ENCODE measurements at regions not wholly inside any gene's neighbourhood (a gene's known extent, or its start where the extent isn't known, plus 50 kb on each side); places are given as distances from the start of the nearest gene placed in this dataset.

DNA sequence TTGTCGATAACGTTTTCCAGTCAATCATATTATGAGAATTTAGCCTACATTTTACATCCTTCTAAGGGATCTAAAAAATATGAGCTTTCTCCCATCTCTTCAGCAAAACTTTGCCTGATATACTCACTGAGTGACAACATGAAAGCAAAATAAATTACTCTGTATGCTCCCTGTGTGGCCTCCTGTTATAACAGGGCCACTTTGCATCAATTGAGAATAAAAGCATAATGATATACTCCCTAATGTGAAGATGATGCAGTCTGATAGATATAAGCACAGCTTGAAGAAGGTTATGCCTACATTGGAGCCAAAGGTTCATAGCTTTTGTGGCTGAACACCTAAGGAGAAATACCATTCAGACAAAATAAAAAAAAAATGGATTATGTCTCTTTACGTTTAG lies 561.3 kb upstream of the ZNF717 start:
- TF ChIP-seq, protein P1, sequence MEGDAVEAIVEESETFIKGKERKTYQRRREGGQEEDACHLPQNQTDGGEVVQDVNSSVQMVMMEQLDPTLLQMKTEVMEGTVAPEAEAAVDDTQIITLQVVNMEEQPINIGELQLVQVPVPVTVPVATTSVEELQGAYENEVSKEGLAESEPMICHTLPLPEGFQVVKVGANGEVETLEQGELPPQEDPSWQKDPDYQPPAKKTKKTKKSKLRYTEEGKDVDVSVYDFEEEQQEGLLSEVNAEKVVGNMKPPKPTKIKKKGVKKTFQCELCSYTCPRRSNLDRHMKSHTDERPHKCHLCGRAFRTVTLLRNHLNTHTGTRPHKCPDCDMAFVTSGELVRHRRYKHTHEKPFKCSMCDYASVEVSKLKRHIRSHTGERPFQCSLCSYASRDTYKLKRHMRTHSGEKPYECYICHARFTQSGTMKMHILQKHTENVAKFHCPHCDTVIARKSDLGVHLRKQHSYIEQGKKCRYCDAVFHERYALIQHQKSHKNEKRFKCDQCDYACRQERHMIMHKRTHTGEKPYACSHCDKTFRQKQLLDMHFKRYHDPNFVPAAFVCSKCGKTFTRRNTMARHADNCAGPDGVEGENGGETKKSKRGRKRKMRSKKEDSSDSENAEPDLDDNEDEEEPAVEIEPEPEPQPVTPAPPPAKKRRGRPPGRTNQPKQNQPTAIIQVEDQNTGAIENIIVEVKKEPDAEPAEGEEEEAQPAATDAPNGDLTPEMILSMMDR (conservative IDR thresholded peaks at IDR 0.05; ENCODE audit: low read depth, low read length): no peak
- TF ChIP-seq EZH2 (IDR thresholded peaks at IDR 0.05; ENCODE audit: low read length, unreplicated experiment) (no peak), EZH2phosphoT487 (IDR thresholded peaks at IDR 0.05; ENCODE audit: borderline replicate concordance, low read length) (no peak)
